GM12873 (cell line): ENCODE measurements at regions not wholly inside any gene's neighbourhood (a gene's known extent, or its start where the extent isn't known, plus 50 kb on each side); places are given as distances from the start of the nearest gene placed in this dataset.
A peak's percentile ranks its signal among the peaks of the same experiment; 100 is the strongest.

ENCODE experiments used
- CTCF ChIP-seq: IDR thresholded peaks from 2 replicates; pipeline ENCODE4 v1.5.1; 2012; ENCODE audit warnings: low read depth, mild to moderate bottlenecking, moderate library complexity, low read length, control low read depth; ENCODE audit not compliant: insufficient read depth; ENCODE audit errors: missing control alignments

DNA sequence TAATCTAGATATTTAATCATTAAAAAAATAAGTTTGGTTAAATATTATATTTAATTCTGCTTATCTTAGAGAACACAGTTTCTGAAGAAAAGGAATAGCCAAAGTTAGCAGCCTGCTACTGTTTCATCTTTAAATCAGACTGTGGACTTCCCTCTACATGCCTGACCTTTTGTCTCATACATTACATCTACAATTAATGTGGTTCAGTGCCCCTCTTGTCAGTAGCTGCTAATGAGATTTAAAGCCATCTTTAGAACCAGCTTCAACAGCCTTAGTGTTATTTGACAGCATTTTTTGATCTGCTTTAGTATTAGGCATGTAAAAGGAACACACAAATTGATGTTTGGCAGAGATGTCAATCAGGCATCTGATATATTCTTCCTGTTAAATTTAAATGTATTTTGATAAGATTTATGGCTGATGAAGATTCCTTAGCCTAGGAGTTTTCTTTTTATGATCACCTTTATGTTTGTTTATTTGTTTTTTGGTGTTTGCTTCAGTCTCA is 1925.8 kb upstream of the PRR20A start:
- no peak for TF ChIP-seq CTCF

DNA sequence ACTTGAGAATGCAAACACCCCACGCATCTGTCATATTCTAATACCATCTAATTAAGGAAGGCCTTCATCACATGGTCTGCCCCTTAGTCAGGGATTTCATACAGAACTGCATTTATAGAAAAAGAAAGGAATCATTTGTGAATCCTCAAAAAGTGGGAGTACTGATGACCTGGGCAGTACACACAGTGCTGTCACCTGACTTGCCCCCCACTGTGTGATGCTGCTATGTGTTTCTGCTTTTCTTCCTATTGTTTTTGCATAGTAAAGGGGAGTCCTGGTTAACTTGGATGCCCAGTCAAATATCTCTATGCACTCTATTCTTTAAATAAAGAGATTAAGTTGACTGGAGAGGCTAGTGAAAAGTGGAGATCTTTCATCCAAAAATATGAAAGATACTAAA is 1921.2 kb upstream of the PRR20A start:
- no peak for TF ChIP-seq CTCF

- no peak for TF ChIP-seq CTCF
Observed at GRCh38 chr13:55229906-55230569, 1910.7 kb upstream of the PRR20A start.

DNA sequence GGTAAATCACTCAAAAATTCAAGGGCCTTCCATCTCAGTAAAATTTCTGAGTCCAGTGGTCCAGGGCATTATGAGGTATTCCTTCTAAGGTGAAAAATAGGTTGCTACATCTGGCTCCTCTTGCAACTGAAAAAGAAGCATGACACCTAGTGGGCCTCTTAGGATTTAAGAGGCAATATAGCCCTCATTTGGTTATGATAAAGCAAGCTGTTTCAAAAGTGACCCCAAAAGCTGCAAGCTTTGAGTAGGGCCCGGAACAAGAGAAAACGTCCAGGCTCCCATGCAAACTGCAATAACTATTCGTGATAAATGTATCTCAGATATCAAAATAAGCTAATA is 1910.2 kb upstream of the PRR20A start:
- TF ChIP-seq CTCF: no peak

- TF ChIP-seq CTCF: no peak
Observed at GRCh38 chr13:55234311-55234710, 1906.4 kb upstream of the PRR20A start.

DNA sequence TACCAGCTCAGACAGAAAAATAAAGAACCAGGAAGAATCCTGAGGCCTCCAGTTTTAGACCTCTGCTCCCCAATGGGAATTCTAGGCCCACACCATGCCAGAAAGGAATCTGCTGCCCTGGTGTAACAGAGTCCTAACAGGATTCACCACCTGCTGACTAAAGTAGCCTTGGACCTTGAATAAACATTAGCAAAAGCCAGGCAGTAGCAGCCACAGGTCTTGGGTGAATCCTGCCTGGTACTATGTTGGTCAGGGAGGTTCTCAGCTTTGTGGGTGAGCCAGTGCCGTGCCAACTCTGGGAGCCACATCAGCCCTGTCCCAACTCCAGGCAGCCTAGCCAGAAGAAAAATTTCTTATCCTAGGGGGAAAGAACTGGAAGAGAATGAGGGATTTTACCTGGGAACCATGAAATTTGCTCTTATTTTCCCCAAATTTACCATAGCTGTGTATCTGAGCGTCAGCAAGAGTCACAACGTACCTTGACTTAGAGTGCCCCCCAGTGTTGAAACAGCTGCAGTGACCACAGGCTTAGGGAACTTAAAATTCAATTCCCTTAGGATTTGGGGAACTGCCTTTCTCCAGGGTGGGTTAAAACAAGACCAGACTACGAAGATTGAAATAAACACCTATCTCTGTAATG is 1895.6 kb upstream of the PRR20A start:
- TF ChIP-seq CTCF: peak; percentile 37

- no peak for TF ChIP-seq CTCF
Observed at GRCh38 chr13:55255236-55255635, 1885.5 kb upstream of the PRR20A start.
